GM12865 (cell line): ENCODE measurements at regions not wholly inside any gene's neighbourhood (a gene's known extent, or its start where the extent isn't known, plus 50 kb on each side); places are given as distances from the start of the nearest gene placed in this dataset.

Experiments used
- DNase-seq: peaks from one replicate; pipeline ENCODE4 v3.0.0; 2010; ENCODE audit warnings: low read depth
- H3K4me3 ChIP-seq: 2 replicates; pipeline ENCODE4 v1.5.1; 2011; ENCODE audit warnings: mild to moderate bottlenecking, low read depth, low read length, control low read depth
- TF ChIP-seq, protein P1 (sequence below): IDR thresholded peaks from 2 replicates; pipeline ENCODE4 v1.5.1; 2011; ENCODE audit warnings: low read length, control low read depth, low read depth, inconsistent platforms; ENCODE audit not compliant: insufficient read depth; ENCODE audit errors: missing control alignments

DNA sequence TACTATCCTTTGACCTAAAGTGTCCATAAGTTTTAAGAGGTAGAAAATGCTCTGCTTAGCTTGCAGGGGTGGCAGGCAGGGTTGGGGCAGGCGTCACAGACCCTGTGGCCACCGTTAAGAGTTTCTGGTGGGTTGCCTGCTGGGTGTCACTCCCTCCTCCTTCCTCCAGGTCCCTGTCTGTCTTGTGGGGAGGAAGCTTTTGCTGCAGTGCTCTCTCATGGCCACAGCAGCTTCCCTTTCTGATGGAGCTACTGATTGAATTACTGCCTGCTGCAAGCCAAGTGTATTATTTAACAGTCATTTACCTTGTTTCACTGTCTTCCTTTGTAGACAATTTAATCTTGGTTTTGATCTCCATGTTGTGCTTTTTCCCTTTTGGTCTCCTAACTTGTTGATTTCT lies 384.6 kb downstream of the IDS start:
- DNase-seq = peak; percentile 35
- H3K4me3 ChIP-seq = no peak overlapping the region
- TF ChIP-seq, protein P1, sequence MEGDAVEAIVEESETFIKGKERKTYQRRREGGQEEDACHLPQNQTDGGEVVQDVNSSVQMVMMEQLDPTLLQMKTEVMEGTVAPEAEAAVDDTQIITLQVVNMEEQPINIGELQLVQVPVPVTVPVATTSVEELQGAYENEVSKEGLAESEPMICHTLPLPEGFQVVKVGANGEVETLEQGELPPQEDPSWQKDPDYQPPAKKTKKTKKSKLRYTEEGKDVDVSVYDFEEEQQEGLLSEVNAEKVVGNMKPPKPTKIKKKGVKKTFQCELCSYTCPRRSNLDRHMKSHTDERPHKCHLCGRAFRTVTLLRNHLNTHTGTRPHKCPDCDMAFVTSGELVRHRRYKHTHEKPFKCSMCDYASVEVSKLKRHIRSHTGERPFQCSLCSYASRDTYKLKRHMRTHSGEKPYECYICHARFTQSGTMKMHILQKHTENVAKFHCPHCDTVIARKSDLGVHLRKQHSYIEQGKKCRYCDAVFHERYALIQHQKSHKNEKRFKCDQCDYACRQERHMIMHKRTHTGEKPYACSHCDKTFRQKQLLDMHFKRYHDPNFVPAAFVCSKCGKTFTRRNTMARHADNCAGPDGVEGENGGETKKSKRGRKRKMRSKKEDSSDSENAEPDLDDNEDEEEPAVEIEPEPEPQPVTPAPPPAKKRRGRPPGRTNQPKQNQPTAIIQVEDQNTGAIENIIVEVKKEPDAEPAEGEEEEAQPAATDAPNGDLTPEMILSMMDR = no peak

DNA sequence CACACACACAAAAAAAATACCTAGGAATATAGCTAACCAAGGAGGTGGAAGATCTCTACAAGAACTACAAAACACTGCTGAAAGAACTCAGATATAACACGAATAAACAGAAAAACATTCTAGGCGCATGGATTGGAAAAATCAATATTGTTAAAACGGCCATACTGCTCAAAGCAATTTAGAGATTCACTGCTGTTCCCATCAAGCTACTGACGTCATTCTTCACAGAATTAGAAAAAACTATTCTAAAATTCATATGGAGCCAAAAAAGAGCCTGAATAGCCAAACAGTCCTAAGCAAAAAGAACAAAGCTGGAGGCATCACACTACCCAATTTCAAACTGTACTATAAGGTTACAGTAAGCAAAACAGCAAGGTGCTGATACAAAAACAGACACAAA lies 390.2 kb downstream of the IDS start:
- DNase-seq = no peak
- no peak overlapping the region for H3K4me3 ChIP-seq
- TF ChIP-seq, protein P1 = no peak

DNA sequence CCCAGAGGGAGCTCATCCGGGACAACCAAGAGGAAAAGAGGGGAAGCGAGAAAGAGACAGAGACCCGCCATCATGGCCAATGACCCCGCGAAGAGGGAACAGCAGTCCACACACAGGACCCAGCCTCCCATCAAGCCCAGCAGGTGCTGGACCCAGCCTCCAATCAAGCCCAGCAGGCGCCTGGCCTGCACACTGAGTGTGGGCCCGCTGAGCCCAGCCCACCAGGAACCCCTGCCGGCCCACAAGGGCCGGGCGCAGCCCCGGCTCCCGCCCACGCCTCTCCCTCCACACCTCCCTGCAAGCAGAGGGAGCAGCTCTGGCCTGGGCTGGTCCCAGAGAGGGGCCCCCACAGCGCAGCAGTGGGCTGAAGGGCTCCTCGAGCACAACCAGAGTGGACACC lies 391.1 kb downstream of the IDS start:
- no peak for DNase-seq
- no peak overlapping the region for H3K4me3 ChIP-seq
- TF ChIP-seq, protein P1 = no peak

DNA sequence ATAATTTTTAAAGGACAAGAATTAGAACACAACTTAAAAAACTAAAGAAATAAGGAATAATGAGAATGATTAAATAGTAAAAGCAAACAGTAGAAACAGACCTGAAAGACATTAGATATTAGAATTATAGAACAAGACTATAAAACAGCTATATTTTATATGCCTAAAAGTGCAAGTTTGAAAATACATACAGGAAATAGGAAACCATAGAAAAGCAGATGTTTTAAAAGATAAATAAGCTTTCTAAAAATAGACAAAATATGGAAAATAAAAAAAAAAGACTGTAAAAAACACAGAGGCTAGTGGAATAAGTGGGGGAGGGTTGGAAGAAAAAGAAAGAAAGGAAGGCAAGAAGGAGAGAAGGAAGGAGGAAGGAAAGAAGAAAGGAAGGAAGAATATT lies 407.3 kb downstream of the IDS start:
- H3K4me3 ChIP-seq = no peak overlapping the region
- DNase-seq = no peak
- TF ChIP-seq, protein P1 = no peak

DNA sequence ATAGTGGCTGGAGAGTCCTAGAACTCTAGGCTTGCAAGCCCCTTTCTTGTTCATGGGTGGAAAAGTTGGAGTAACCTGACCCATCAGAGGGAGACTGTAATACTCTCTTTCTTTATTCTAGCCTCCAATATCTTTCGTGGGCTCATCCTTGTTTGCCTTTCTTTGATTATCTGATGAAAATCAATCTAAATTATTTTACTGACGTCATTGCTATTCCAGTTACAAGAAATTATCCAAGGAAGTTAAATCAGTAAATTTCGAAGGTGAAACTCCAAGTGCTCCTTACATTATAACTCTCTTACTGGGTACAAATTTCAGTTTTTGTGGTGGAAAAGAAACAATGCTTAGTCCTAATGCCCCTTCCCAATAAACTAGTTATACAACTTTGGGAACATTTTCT lies 412.9 kb downstream of the IDS start:
- DNase-seq = no peak
- no peak overlapping the region for H3K4me3 ChIP-seq
- TF ChIP-seq, protein P1 = no peak

DNA sequence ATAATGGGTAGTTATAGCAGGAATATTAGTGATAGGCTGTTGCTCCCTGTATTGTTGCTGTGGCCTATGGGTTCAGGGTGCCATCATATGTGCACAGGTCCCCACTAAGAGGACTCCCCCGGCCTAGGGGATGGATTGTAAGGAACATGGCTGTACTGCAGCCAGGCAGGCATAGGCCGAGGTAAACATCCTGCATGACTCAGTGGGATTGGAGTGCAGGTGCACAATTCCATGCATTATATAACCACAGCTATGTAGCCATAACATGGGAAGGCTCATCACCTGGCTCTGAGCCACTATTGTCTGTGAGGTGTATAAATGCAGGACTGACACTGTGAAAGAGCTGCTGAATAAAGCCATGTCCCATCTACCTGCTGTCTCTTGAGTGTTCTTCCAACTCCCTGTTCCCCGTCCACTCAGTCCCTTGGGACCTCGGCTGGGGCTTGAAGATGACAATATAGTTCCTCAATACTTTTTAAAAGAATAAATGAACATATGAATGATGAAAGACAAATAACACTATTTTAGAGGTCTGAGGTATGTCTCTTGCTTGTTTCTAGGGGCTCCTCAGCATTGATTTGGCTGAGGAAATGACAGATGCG lies 425.2 kb downstream of the IDS start:
- TF ChIP-seq, protein P1 = no peak
- no peak for DNase-seq
- no peak overlapping the region for H3K4me3 ChIP-seq

DNA sequence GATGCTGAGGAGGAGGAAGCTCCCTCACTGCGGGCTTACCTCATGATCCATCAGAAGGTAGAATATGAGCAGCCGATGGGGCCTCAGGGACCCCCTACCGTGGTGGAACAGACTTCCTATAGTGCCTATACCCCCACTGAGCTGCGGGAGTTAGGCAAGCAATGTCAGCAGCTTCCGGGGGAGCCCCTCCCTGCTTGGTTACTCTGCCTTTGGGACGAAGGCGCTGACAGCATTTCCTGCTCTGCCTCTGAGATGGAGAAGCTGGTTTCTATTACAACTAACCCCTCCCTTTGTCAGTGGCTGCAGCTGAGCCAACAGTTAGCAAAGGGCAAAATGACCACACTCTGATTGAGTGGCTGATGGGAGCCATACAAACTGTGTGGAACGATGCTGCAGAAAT lies 430.7 kb downstream of the IDS start:
- no peak overlapping the region for H3K4me3 ChIP-seq
- TF ChIP-seq, protein P1 = no peak
- peak; percentile 44 for DNase-seq
